ENCODE measurements at regions not wholly inside any gene's neighbourhood (a gene's known extent, or its start where the extent isn't known, plus 50 kb on each side); places are given as distances from the start of the nearest gene placed in this dataset.

- DNase-seq, result no peak
Measured at GRCh38 chr6:9435281-9435680, 979.6 kb downstream of the TFAP2A start.

- no peak for DNase-seq
Measured at GRCh38 chr6:9431945-9432344, 982.9 kb downstream of the TFAP2A start.

- no peak for DNase-seq
Measured at GRCh38 chr6:9428421-9429172, 986.3 kb downstream of the TFAP2A start.

GRCh38 chr6:9422138-9422537 is 986.8 kb upstream of the SLC35B3 start:
- DNase-seq, result no peak

- no peak for DNase-seq
Measured at GRCh38 chr6:9420316-9421015, 985.1 kb upstream of the SLC35B3 start.

- DNase-seq, result no peak
Measured at GRCh38 chr6:9417400-9417799, 982.1 kb upstream of the SLC35B3 start.

GRCh38 chr6:9412951-9413559 is 977.7 kb upstream of the SLC35B3 start:
- DNase-seq, result no peak

GRCh38 chr6:9409126-9409525 is 973.8 kb upstream of the SLC35B3 start:
- DNase-seq, result no peak

- DNase-seq, result no peak
Measured at GRCh38 chr6:9408402-9409117, 973.2 kb upstream of the SLC35B3 start.

GRCh38 chr6:9405825-9406224 is 970.5 kb upstream of the SLC35B3 start:
- DNase-seq, result no peak

- DNase-seq, result no peak
Measured at GRCh38 chr6:9405369-9405768, 970.0 kb upstream of the SLC35B3 start.

GRCh38 chr6:9404351-9405146 is 969.2 kb upstream of the SLC35B3 start:
- no peak for DNase-seq

- no peak for DNase-seq
Measured at GRCh38 chr6:9403736-9404135, 968.4 kb upstream of the SLC35B3 start.

GRCh38 chr6:9401960-9402359 is 966.6 kb upstream of the SLC35B3 start:
- no peak for DNase-seq

GRCh38 chr6:9399916-9400315 is 964.6 kb upstream of the SLC35B3 start:
- DNase-seq, result no peak

- no peak for DNase-seq
Measured at GRCh38 chr6:9398767-9399373, 963.5 kb upstream of the SLC35B3 start.

- no peak for DNase-seq
Measured at GRCh38 chr6:9398071-9398766, 962.9 kb upstream of the SLC35B3 start.

GRCh38 chr6:9388596-9388995 is 953.3 kb upstream of the SLC35B3 start:
- DNase-seq, result no peak

- DNase-seq, result no peak
Measured at GRCh38 chr6:9380568-9380967, 945.2 kb upstream of the SLC35B3 start.

GRCh38 chr6:9373308-9373707 is 938.0 kb upstream of the SLC35B3 start:
- DNase-seq, result no peak

GRCh38 chr6:9370480-9370879 is 935.1 kb upstream of the SLC35B3 start:
- DNase-seq, result no peak

GRCh38 chr6:9365378-9365777 is 930.0 kb upstream of the SLC35B3 start:
- no peak for DNase-seq
